H1 (cell line): ENCODE measurements at regions not wholly inside any gene's neighbourhood (a gene's known extent, or its start where the extent isn't known, plus 50 kb on each side); places are given as distances from the start of the nearest gene placed in this dataset.

Experiments used
- SIN3A ChIP-seq, 2 experiments: IDR thresholded peaks in 1 of 2; conservative IDR thresholded peaks in 1 of 2; 2 replicates each; pipeline ENCODE4 v1.6.1; 2011 to 2012; ENCODE audit warnings: low read length in 2 of 2, improper control_type of control experiment in 1 of 2, low read depth in 1 of 2, mild to moderate bottlenecking in 1 of 2
- TF ChIP-seq, protein P1 (sequence below), 3 experiments: IDR thresholded peaks; 1 replicate in 2 of 3; 2 replicates in 1 of 3; pipeline versions ENCODE4 v1.5.1 to v1.6.1; 2011; ENCODE audit warnings: low read length in 3 of 3, mild to moderate bottlenecking in 3 of 3, inconsistent platforms in 2 of 3, low read depth in 1 of 3, moderate library complexity in 1 of 3; ENCODE audit not compliant: insufficient read depth in 1 of 3; ENCODE audit errors: control extremely low read depth in 1 of 3

DNA sequence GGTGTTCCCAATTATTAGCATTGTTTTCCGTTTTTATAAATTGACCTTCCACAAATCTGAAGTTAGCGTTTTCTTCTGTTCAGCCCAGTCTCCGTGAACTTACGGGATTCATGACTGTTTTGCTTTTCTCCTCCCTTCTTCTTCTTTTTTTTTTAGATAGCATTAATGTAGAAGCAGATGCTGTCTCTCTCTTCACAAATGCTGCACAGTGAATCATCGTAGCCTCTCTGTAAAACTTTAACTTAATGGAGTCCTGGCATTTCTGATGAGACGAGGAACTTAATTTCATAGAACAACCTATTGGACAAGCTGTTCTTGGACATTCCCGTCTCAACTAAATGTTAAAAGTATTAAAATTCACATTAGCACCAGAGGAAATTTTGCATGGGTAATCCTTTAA, 138.0 kb upstream of the EEF1E1 start:
- no peak for TF ChIP-seq SIN3A (conservative IDR thresholded peaks at IDR 0.05 in 1 of 2, IDR thresholded peaks at IDR 0.05 in 1 of 2; ENCODE audit: low read depth in 1 of 2, low read length in 2 of 2)
- TF ChIP-seq, protein P1, sequence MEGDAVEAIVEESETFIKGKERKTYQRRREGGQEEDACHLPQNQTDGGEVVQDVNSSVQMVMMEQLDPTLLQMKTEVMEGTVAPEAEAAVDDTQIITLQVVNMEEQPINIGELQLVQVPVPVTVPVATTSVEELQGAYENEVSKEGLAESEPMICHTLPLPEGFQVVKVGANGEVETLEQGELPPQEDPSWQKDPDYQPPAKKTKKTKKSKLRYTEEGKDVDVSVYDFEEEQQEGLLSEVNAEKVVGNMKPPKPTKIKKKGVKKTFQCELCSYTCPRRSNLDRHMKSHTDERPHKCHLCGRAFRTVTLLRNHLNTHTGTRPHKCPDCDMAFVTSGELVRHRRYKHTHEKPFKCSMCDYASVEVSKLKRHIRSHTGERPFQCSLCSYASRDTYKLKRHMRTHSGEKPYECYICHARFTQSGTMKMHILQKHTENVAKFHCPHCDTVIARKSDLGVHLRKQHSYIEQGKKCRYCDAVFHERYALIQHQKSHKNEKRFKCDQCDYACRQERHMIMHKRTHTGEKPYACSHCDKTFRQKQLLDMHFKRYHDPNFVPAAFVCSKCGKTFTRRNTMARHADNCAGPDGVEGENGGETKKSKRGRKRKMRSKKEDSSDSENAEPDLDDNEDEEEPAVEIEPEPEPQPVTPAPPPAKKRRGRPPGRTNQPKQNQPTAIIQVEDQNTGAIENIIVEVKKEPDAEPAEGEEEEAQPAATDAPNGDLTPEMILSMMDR (IDR thresholded peaks at IDR 0.05; ENCODE audit: control extremely low read depth in 1 of 3, insufficient read depth in 1 of 3, low read depth in 1 of 3, low read length in 3 of 3), result no peak
